ENCODE measurements at regions not wholly inside any gene's neighbourhood (a gene's known extent, or its start where the extent isn't known, plus 50 kb on each side); places are given as distances from the start of the nearest gene placed in this dataset.

DNA sequence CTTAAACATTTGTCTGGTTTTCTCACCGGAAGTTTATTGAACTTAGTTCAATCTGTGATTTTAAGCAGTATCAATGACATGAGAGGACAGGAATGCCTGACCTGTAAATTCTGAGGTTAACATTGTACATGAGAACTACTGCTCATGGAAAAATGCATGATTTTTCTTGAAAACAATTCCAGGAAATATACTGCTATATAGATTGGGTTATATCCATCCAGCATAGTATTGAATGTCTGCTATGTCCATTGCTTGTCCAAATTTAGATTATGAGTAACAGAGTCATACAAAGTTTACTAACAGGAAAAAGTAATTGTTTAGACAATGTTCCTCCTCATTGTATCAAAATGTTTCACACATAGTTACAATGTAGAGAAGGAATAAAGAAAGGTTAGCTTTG, 606.8 kb downstream of the DACH1 start:
- Histone ChIP-seq H3K27ac (ENCODE audit: control insufficient read depth, insufficient read depth, low read length) (no peak overlapping the region), H2AFZ (ENCODE audit: control insufficient read depth, low read length) (no peak overlapping the region), H3K9ac (ENCODE audit: control insufficient read depth, extremely low read depth, insufficient read depth, low read length) (no peak overlapping the region), H3K4me3 (ENCODE audit: control insufficient read depth in 2 of 3, extremely low read depth in 1 of 3, insufficient read depth in 2 of 3, low read depth in 1 of 3, low read length in 3 of 3) (no peak overlapping the region), H3K27me3 (ENCODE audit: control insufficient read depth, extremely low read depth, insufficient read depth, low read length) (no peaks in the 10 kb centered on the region), H3K79me2 (ENCODE audit: control insufficient read depth, insufficient read depth, low read length) (no peaks in the 10 kb centered on the region), H3K4me1 (ENCODE audit: control insufficient read depth, extremely low read depth, insufficient read depth, low read length) (no peaks in the 10 kb centered on the region), H3K9me3 (ENCODE audit: control insufficient read depth, low read depth, low read length) (no peaks in the 10 kb centered on the region), H3K9me1 (ENCODE audit: control insufficient read depth, extremely low read depth, insufficient read depth, low read length) (no peaks in the 10 kb centered on the region), H4K20me1 (ENCODE audit: control insufficient read depth, extremely low read depth, insufficient read depth, low read length) (no peaks in the 10 kb centered on the region), H3K36me3 (ENCODE audit: control insufficient read depth in 2 of 2, extremely low read depth in 1 of 2, insufficient read depth in 2 of 2, low read length in 2 of 2) (no peaks in the 10 kb centered on the region), H3K4me2 (ENCODE audit: control insufficient read depth, extremely low read depth, insufficient read depth, low read depth, low read length) (no peak overlapping the region)
- FAIRE-seq = no peak
- DNase-seq (ENCODE audit: low read depth, low spot score) = no peak
- dilution Hi-C loops (cut with MboI; ENCODE audit: extremely low pct_ligation_motif_present, low sequenced_read_pairs) = no loop called here
- no peak for TF ChIP-seq EZH2 (IDR thresholded peaks at IDR 0.05; ENCODE audit: low read length)
- TF ChIP-seq, protein P1, sequence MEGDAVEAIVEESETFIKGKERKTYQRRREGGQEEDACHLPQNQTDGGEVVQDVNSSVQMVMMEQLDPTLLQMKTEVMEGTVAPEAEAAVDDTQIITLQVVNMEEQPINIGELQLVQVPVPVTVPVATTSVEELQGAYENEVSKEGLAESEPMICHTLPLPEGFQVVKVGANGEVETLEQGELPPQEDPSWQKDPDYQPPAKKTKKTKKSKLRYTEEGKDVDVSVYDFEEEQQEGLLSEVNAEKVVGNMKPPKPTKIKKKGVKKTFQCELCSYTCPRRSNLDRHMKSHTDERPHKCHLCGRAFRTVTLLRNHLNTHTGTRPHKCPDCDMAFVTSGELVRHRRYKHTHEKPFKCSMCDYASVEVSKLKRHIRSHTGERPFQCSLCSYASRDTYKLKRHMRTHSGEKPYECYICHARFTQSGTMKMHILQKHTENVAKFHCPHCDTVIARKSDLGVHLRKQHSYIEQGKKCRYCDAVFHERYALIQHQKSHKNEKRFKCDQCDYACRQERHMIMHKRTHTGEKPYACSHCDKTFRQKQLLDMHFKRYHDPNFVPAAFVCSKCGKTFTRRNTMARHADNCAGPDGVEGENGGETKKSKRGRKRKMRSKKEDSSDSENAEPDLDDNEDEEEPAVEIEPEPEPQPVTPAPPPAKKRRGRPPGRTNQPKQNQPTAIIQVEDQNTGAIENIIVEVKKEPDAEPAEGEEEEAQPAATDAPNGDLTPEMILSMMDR (optimal IDR thresholded peaks at IDR 0.05 in 1 of 3, IDR thresholded peaks at IDR 0.05 in 1 of 3, conservative IDR thresholded peaks at IDR 0.05 in 1 of 3; ENCODE audit: extremely low read depth in 1 of 3, insufficient read depth in 2 of 3, low read length in 3 of 3) = no peak

DNA sequence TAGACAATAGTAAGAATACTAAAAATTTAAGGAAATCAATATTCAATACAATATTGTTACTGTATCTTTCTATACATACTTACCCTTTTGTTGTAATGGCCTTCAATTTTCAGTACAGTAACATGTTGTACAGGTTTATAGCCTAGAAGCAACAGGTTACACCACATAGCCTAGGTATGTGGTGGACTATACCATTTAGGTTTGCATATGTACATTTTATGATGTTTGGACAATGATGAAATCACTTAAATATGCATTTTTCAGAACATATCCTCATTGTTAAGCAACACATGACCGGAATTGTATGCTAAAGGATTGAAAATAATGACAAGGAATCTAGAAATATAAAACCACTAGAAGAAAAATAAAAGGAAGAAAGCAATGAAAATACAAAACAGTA, 611.4 kb downstream of the DACH1 start:
- FAIRE-seq (no peak), DNase-seq (ENCODE audit: low read depth, low spot score) (no peak)
- Histone ChIP-seq H3K4me2 (ENCODE audit: control insufficient read depth, extremely low read depth, insufficient read depth, low read depth, low read length) (no peak overlapping the region), H3K27me3 (ENCODE audit: control insufficient read depth, extremely low read depth, insufficient read depth, low read length) (no peaks in the 10 kb centered on the region), H3K4me1 (ENCODE audit: control insufficient read depth, extremely low read depth, insufficient read depth, low read length) (no peaks in the 10 kb centered on the region), H3K9ac (ENCODE audit: control insufficient read depth, extremely low read depth, insufficient read depth, low read length) (no peak overlapping the region), H2AFZ (ENCODE audit: control insufficient read depth, low read length) (no peak overlapping the region), H3K79me2 (ENCODE audit: control insufficient read depth, insufficient read depth, low read length) (no peaks in the 10 kb centered on the region), H3K36me3 (ENCODE audit: control insufficient read depth in 2 of 2, extremely low read depth in 1 of 2, insufficient read depth in 2 of 2, low read length in 2 of 2) (no peaks in the 10 kb centered on the region), H3K4me3 (ENCODE audit: control insufficient read depth in 2 of 3, extremely low read depth in 1 of 3, insufficient read depth in 2 of 3, low read depth in 1 of 3, low read length in 3 of 3) (no peak overlapping the region), H3K27ac (ENCODE audit: control insufficient read depth, insufficient read depth, low read length) (no peak overlapping the region), H4K20me1 (ENCODE audit: control insufficient read depth, extremely low read depth, insufficient read depth, low read length) (no peaks in the 10 kb centered on the region), H3K9me3 (ENCODE audit: control insufficient read depth, low read depth, low read length) (no peaks in the 10 kb centered on the region), H3K9me1 (ENCODE audit: control insufficient read depth, extremely low read depth, insufficient read depth, low read length) (no peaks in the 10 kb centered on the region)
- TF ChIP-seq, protein P1 (optimal IDR thresholded peaks at IDR 0.05 in 1 of 3, IDR thresholded peaks at IDR 0.05 in 1 of 3, conservative IDR thresholded peaks at IDR 0.05 in 1 of 3; ENCODE audit: extremely low read depth in 1 of 3, insufficient read depth in 2 of 3, low read length in 3 of 3) = no peak
- no peak for TF ChIP-seq EZH2 (IDR thresholded peaks at IDR 0.05; ENCODE audit: low read length)
- dilution Hi-C loops (cut with MboI; ENCODE audit: extremely low pct_ligation_motif_present, low sequenced_read_pairs) = no loop called here
